GM08714 (cell line): ENCODE measurements at regions not wholly inside any gene's neighbourhood (a gene's known extent, or its start where the extent isn't known, plus 50 kb on each side); places are given as distances from the start of the nearest gene placed in this dataset.
"Not testable (repeated sequence)": the region's sequence is repeated elsewhere in the genome, so short reads cannot be mapped to it uniquely, and the experiment has no call there.

Experiments
- H3K4me3 ChIP-seq: fragments of 200-500 bp; sonication (Bioruptor generic); 2 replicates; pipeline ENCODE4 v1.5.1; 2014; ENCODE audit warnings: mild to moderate bottlenecking, low read length, inconsistent platforms
- ZNF274 ChIP-seq: IDR thresholded peaks from 2 replicates; pipeline ENCODE4 v1.6.1; 2012; ENCODE audit warnings: mild to moderate bottlenecking, low read depth, low read length

DNA sequence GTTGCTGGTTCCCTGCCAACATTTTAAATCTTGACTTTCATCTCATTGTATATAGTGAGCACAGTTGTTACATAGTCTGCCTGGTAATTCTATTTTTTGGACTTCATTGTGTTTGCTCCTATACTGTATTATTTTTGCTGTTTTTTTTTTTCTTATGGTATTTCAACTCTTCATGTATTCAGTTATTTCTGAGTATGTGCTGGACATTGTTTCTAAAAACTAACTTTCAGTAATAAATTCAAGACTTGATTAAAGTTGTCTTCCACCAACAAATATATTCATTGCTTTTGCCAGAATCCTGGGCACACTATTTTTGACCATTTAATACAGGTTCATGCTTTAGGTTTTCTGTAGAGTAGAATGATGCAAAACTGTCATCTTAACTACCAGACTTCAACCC is 698.3 kb downstream of the MAFB start:
- no peak overlapping the region for H3K4me3 ChIP-seq
- TF ChIP-seq ZNF274, result no peak

- TF ChIP-seq ZNF274, result no peak
- H3K4me3 ChIP-seq, result no peak overlapping the region
Observed at GRCh38 chr20:39988991-39989390, 700.0 kb downstream of the MAFB start.

DNA sequence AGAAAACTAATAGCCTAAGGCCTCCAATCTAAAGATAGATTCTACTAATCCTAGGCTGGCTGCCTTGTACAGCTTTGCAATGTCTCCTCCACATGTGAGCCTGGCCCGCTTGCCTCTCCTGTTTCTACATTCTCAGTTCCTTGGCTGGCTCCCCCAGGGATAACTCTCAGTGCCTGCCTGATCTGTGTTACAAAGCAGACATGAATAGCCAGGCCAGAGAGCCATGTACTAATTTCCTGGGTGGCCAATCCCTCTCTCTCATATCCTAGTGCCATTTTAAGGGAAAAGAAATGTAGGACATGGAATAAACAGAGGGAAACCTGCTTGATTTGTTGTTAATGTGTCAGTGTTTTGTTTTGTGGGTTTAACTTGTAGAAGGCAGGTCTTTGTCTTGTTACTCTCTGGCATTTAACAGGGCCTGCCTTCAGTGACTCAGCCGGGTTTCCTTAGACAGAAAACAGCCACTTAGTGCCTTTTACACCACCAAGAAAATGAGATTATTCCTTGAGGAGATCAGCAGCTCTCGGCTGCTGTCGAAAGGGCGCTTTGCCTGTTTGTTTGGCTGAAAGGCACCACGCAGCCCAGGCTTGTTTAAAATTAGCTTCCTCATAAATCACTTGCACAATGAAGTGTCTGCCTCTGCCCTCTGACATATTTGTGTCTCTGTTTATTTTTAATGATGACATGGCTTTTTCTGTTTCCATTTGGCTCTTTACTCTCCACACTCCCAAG is 702.7 kb downstream of the MAFB start:
- H3K4me3 ChIP-seq, result no peak overlapping the region
- no peak for TF ChIP-seq ZNF274

- H3K4me3 ChIP-seq, result no peak overlapping the region
- no peak for TF ChIP-seq ZNF274
Observed at GRCh38 chr20:39985271-39985827, 703.7 kb downstream of the MAFB start.

GRCh38 chr20:39983655-39984054 is 705.4 kb downstream of the MAFB start:
- H3K4me3 ChIP-seq, result no peak overlapping the region

GRCh38 chr20:39983183-39983582 is 705.9 kb downstream of the MAFB start:
- H3K4me3 ChIP-seq, result no peak overlapping the region
- no peak for TF ChIP-seq ZNF274

More at GRCh38 chr20:39983655-39984054, 705.4 kb downstream of the MAFB start:
- no peak for TF ChIP-seq ZNF274

DNA sequence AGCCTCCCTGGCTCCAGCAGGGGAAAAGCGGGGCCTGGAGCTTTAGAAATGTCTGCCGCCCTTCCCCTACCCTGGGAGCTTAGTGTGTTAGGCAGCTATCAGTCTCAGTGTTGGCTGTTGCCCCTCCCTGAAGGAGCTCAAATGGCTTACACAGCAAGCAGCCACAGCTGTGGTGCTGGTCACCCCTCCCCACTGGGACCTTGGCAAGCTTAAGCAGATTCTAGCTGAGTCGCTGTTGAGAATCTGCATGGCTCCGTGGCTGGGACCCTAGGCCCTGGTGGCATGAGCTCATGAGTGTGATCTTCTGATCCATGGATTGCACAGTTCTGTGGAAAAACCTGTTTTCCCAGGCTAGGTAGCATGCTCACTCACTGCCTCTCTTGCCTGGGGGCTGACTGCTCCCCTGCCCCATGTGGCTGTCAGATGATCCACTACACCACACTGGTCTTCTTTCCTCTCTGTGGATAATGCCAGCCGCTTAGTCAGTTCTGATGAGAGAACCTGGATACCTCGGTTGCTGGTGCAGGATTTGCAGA is 714.0 kb downstream of the MAFB start:
- TF ChIP-seq ZNF274, result no peak

DNA sequence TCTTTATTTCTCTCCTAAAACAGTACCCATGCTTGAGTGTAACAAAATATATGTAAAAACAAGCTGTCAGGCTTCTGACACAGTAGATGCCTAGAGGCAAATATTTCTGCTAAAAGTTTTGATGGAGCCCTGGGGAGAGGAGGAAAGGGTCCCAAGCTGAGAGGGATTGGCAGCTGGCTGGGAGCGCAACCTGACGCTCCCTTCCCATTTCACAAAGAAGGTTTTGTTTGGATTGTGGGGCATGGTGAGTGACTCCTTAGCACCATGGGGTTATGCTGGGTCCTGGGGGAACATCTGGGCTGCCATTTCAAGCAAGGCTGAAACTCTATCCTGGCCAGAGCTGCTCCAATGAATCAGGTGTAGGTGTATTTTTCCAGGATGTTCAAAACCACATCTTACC is 720.5 kb downstream of the MAFB start:
- no peak for TF ChIP-seq ZNF274
- H3K4me3 ChIP-seq, result no peak overlapping the region

More for the DNA sequence above, 714.0 kb downstream of the MAFB start:
- no peak overlapping the region for H3K4me3 ChIP-seq

- TF ChIP-seq ZNF274, result no peak
Observed at GRCh38 chr20:39967806-39968205, 721.2 kb downstream of the MAFB start.

GRCh38 chr20:39961637-39962244 is 727.3 kb downstream of the MAFB start:
- no peak overlapping the region for H3K4me3 ChIP-seq
- no peak for TF ChIP-seq ZNF274

More at GRCh38 chr20:39967806-39968205, 721.2 kb downstream of the MAFB start:
- no peak overlapping the region for H3K4me3 ChIP-seq

DNA sequence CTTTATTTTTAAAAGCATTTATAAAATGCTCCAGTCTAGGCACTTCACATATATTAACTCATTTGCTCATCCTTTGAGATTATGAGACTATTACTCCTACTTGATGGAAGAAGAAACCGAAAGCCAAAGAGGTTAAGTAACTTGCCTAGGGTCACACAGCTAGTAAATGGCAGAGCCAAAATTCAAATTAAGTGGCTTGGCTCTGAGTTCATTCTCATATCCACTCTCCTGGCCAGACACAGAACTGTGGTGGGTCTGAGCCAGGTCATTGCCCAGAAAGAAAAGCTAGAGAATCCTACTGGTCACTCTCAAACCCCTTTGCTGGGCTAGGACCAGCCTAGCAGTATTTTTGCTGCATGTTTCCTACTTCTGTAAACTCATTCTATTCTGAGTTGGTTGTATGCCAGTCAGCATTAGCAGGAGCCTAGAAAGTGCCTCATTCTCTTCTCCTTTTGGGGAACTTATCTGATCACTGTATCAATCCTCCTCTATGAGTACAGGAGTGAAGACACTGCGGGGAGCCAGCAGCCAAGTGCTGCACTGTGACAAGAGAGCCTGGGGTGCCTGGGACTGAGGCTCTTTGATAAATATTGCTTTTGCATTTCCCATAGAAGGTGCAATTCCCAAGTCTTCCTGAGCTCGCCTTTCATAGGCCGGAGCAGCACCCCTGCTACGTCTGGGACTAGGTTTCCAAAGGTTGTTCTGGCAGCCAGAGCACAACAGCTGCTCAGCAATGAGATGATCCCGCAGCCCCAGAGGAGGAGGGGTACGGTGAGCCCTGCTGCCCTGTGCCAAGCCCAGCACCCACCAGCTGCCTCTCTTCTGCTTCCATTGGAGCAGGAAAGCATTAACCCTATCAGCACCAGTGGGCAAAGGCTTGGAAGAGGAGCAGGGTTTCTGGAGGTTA is 728.3 kb downstream of the MAFB start:
- no peak for TF ChIP-seq ZNF274
- no peak overlapping the region for H3K4me3 ChIP-seq

- H3K4me3 ChIP-seq, result not testable (repeated sequence)
Observed at GRCh38 chr20:39957911-39958310, 731.1 kb downstream of the MAFB start.

DNA sequence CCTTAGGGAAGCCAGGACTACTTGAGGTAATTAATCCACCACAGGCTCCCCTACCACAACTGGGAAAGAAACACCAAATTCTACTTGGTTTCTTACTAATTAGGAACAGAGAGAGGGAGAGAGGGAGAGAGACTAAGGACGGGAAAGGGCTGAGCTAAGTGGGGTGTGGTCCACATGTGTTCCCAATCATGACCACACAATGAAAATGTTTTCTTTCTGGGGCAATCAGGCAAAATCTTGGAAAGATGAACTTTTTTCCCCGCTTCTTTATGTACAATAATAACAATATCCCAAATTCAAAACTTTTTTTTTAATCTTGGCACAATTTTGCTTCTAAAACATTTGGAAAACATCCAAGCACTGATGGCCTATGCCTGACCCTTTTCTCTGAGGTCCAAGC is 734.4 kb downstream of the MAFB start:
- no peak overlapping the region for H3K4me3 ChIP-seq
- no peak for TF ChIP-seq ZNF274

GRCh38 chr20:39946931-39947330 is 742.1 kb downstream of the MAFB start:
- no peak overlapping the region for H3K4me3 ChIP-seq
- no peak for TF ChIP-seq ZNF274
